HG02943 (cell line): ENCODE measurements at regions not wholly inside any gene's neighbourhood (a gene's known extent, or its start where the extent isn't known, plus 50 kb on each side); places are given as distances from the start of the nearest gene placed in this dataset.
"Not testable (repeated sequence)": the region's sequence is repeated elsewhere in the genome, so short reads cannot be mapped to it uniquely, and the experiment has no call there.

Experiments
- ATAC-seq: cut with Tn5 transposase; IDR thresholded peaks from one replicate; pipeline ENCODE4 v1.9.1; 2021; ENCODE audit warnings: mild to moderate bottlenecking, low read depth, moderate library complexity; ENCODE audit not compliant: unreplicated experiment

DNA sequence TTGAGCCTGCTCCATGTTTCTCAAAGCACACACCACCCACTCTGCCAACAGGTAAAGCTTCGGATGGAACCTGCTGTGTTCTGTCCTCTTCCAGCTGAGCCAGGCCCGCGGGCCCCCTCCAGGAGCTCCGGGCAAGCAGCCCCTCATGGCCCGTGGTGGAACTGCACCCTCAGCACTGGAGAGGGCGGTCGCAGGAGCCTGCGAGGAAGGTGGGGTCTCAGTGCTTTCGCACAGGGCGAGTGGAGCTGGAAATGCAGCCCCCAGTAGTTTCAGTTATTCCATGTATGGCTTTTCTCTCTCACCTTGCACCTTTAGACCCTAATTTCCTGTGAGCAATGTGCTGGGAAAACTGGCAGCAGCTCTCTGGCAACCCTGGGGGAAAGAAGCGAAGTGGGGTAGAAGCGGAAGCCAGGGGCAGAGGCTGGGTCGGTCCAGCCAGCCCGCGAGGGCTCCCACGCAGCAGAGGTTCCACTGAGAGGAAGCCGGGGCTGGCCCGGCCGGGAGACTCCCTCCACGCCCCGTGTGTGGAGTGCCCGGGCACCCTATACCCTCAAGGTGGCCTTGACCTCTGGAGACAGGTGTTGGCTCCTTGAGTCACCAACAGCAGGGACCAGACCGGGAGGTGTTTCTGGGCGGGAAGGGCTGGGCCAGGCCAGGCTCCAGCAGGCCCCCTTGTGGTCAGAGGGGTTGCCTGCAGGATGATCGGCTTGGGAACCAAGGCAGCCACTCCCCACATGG lies 119.9 kb upstream of the TMEM45B start:
- ATAC-seq, result peak; percentile 80

GRCh38 chr11:129696309-129696989 lies 119.2 kb upstream of the TMEM45B start:
- no peak for ATAC-seq

DNA sequence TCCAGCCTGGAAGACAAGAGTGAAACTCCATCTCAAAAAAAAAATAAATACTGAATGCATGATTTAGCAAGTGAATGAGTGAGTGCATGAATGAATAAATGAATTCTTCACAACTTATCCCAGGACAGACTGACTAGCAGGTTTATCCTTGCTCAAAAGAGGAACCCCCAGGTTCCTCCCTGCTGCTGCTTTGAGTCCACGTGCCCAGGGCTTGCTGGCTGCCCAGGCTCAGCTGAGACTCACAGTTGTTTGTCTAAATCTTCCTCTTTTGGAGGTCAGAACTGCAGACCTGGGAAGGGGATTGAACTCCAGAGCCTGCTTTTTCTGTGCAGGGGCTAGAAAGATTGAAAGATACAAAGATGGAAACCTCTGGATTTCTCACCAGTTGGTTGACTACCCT lies 117.4 kb upstream of the TMEM45B start:
- no peak for ATAC-seq

- no peak for ATAC-seq
Observed at GRCh38 chr11:129699711-129700304, 115.8 kb upstream of the TMEM45B start.

DNA sequence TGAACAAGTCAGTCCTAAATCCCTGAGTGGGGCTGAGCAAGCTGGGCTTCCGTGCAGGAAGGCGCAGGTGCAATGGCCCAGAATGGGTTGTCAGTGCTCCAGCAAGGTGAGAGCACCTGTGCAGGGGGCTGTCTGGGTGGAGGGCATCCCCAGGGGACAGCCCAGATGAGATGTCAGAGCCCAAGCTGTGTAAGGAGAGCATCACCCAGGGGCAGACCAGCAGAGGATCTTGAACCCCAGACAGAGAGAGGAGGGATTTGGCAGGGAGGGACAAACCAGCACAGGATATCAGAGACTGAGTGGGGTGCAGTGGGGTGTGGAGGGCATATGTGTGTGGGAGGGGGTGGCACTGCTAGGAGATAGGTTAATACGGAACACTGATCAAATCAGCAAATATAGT lies 114.9 kb upstream of the TMEM45B start:
- no peak for ATAC-seq

- no peak for ATAC-seq
Observed at GRCh38 chr11:129701706-129702105, 113.9 kb upstream of the TMEM45B start.

GRCh38 chr11:129702410-129703398 lies 112.9 kb upstream of the TMEM45B start:
- no peak for ATAC-seq

DNA sequence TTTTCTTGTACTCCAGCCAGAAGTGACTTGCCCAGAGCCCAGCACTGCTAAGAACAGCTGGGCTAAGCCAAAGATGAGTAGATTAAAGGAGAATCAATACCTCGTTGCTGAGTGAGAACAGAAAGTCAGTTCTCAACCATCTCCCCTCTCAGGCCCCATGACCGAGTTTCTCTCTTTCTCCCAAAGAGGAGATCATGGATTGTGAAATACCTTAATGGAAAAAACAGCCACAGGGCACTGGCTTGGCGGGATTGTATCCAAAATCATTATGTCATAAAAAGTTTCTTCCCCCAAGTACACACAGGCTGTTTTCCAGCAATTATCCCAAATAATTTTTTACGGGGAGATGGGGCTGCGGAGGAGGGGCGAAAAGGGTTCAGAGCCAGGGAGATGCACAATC lies 111.8 kb upstream of the TMEM45B start:
- ATAC-seq, result no peak

DNA sequence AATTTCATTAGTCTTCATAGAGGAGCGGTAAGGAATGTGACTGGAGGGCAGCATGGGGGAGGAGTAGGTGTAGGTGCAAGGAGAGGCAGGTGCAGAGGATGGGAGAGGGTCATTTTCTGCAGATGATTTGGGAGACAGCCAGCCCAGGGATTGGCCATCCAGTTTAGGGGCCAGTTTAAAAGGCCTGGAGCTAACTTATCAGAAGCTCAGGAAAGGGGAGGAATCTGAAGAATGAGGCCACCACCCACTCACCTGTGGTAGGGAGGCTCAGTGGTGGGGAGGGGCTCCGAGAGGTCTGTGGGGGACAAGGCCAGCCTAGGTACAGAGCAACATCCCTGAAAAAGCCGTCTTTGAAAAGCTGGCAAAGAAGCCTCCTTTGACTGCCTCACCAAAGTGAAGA lies 110.8 kb upstream of the TMEM45B start:
- no peak for ATAC-seq

- no peak for ATAC-seq
Observed at GRCh38 chr11:129705341-129705740, 110.3 kb upstream of the TMEM45B start.

GRCh38 chr11:129705933-129706332 lies 109.7 kb upstream of the TMEM45B start:
- ATAC-seq, result no peak

DNA sequence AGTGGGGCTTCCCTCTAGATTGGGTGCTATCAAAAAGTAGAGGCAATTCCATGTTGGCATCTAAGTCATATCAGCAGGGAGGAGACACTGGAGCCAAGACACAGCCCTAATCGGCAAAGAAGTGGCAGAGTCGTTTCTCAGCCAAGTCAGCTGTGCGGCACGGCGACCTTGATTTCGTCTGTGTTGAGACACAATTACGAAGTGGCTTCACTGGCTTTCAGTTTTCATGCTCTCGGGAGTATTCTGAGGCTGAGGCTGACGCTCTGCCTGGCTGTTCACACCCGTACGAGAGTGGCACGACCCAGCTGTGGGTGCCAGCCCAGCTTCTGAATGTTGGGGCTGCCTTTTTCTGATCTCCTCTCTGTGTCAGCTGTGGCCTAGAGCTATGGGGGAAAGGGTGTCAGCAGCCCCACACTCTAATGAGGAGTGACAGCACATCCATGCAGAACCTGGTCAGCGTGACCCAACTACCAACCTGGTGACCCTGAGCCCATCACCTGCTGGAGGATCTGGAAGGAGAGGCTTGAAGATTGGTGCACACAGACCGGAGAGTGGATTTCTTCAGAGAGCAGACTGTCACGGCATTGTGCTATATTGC lies 105.7 kb upstream of the TMEM45B start:
- ATAC-seq, result no peak

DNA sequence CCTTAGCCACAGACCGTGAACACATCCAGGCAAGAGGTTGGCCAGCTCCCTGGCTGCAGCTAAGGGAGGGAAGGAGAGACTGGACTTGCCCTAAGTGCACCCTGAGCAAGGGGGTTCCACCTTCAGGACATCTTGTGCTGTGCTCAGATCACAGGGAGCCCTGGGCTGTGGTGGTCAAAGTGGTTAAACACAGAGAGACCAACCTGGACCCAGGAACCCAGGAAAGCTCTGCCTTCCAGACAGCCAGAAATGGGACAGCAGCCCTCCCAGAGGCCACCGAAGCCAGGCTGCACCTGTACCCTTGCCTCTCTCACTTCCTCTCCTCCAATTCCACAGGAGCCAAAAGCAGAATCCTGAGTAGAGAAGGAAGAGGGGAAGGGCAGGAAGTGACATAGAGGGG lies 105.2 kb upstream of the TMEM45B start:
- no peak for ATAC-seq

DNA sequence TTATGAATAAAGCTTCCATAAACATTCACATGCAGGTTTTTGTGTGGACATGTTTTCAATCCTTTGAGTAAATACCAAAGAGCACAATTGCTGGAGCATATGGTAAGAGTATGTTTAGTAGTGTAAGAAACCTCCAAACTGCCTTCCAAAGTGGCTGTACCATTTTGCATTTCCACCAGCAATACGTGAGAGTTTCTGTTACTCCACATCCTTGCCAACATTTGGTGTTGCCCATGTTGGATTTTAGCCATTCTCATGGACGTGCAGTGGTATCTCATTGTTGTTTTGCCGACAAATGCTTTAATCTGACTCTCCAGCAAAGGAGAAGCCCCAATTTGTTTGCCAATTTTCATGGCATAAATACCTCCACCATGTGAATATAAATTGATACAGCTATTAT lies 103.9 kb upstream of the TMEM45B start:
- ATAC-seq, result no peak

GRCh38 chr11:129712486-129713240 lies 103.0 kb upstream of the TMEM45B start:
- not testable (repeated sequence) for ATAC-seq

DNA sequence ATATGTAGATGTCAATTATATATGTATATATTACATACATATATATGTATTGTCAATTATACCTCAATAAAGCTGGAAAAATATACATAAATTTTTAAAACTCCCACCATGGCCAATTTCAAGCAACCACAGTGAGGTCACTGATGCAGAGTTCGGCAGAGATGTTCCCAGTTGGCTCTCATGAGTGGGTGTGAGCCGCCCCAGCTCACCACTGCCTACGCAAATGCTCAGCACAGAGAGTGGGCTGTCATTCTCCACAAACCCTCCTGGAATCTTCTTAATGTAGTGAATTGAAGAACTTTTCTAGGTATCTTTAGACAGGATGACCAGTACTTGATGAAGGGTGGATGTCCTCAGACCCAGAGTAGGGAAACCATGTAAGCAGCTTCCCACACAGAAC lies 96.6 kb upstream of the TMEM45B start:
- ATAC-seq, result no peak

DNA sequence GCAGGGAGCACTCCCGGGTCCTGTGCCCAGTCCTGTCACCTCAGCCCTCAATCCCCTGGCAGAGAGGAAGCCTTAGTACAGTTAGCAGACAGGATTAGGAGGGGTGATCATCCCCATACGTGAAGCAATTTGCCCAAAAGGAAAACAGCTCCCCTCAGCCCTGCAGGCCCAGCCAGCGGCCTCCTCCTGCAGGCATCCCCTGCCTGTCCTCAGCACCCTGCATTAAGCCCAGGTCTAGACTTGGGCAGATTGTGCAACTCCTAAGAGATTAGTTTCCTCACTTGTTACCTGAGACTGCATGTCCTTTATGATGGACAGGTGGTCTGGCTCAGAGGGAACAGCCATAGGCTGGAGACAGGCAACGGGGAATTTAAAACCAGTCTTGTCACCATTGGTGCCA lies 95.5 kb upstream of the TMEM45B start:
- ATAC-seq, result no peak

- no peak for ATAC-seq
Observed at GRCh38 chr11:129720994-129721393, 94.7 kb upstream of the TMEM45B start.

GRCh38 chr11:129721685-129722084 lies 94.0 kb upstream of the TMEM45B start:
- no peak for ATAC-seq

- no peak for ATAC-seq
Observed at GRCh38 chr11:129722529-129722928, 93.1 kb upstream of the TMEM45B start.
